Fibroblast of peridontal ligament (primary cell): ENCODE measurements at regions not wholly inside any gene's neighbourhood (a gene's known extent, or its start where the extent isn't known, plus 50 kb on each side); places are given as distances from the start of the nearest gene placed in this dataset.
"Not testable (repeated sequence)": the region's sequence is repeated elsewhere in the genome, so short reads cannot be mapped to it uniquely, and the experiment has no call there.

Experiments used
- DNase-seq: peaks from one replicate; pipeline ENCODE4 v3.0.0-alpha.2; 2010; ENCODE audit errors: extremely low read depth

DNA sequence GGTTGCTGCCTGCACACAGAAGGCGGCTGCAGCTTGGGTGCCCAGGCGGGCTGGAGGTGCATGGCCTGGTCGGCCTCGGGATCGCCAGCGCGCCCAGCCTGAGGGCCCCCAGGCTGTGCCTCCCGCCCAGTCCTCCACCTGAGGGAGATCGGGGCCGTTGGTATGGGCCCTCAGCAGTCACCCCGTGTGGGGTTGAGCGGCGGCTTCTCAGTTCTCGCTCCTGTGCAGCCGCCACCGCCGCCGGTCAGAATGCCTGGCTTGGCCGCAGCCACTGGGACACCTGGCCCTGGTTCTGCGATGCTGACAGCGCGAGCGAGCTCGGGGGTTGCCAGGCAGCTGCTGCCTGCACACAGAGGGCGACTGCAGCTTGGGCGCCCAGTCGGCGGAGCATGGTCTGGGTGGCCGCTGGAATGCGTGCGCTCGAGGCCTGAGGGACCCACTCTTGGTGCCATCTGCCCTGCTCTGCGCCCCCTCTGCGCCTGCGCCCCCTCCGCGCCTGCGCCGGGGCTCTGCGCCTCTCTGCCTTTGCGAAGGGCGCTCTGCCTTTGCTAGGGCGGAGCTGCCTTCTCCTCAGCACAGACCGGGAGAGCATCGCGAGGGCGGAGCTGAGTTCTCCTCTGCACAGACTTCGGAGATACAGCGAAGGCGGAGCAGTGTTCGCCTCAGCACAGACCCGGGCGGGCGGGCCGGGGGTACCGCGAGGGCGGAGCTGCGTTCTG, 84.6 kb upstream of the ZNG1F start:
- DNase-seq: peak; percentile 41

DNA sequence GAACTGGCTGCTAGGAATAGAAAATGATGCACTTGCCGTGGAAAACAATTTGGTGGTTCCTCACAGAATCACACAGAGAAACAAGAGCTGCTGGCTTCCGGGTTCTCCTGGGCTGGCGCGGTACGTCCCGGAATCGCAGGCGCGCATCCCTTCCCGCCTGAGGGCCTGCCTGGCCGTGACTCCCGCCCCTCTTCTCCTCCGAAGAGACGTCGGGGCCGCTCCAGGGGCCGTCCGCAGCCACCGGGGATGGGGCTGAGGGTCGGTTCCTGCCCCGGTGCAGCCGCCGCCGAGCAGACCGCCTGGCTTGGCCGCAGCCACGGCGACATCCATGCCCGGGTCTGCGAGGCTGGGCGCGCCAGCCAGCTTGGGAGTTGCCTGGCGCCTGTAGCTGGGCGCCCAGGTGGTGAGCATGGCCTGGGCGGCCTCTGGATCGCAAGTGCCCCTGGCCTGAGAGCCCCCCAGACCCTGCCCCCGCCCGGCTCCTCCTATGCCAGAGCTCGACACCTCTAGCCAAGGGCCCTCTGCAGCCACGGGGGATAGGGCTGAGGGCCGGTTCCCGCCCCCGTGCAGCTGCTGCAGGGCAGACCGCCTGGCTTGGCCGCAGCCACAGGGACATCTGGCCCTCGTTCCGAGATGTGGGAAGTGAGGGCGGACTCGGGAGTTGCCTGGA, 83.9 kb upstream of the ZNG1F start:
- not testable (repeated sequence) for DNase-seq

DNA sequence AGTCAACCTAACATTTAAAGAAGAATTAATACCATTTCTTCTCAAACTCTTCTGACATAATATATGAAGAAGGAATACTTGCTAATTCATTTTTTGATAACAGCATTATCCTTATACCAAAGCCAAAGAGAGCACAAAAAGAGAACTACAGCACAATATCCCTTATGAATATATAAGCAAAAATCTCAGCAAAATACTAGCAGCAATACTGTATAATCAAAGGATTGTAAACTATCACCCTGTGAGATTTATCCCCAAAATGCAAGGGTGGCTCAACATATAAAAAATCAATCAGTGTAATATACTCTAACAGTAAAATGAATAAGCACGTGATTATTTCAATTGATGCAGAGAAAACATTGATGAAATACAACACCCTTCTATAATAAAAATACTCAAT, 81.9 kb upstream of the ZNG1F start:
- DNase-seq: not testable (repeated sequence)

DNA sequence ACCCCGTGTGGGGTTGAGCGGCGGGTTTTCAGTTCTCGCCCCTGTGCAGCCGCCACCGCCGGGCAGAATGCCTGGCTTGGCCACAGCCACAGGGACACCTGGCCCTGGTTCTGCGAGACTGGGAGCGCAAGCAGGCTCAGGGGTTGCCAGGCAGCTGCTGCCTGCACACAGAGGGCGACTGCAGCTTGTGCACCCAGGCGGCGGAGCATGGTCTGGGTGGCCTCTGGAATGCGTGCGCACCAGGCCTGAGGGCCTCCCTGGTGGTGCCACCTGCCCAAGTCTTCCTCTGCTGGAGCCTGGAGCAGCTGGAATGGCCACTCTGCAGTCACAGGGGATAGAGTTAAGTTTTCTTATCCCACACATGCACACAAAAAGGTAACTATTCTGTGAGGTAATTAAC, 80.4 kb upstream of the ZNG1F start:
- DNase-seq: not testable (repeated sequence)

DNA sequence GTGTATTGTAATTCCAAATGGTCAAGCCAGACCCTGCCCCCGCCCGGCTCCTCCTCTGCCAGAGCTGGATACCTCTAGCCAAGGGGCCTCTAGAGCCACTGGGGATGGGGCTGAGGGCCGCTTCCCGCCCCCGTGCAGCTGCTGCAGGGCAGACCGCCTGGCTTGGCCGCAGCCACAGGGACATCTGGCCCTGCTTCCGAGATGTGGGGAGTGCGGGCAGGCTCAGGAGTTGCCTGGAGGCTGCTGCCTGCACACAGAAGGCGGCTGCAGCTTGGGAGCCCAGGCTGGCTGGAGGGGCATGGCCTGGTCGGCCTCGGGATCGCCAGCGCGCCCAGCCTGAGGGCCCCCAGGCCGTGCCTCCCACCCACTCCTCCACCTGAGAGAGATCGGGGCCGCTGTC, 79.9 kb upstream of the ZNG1F start:
- not testable (repeated sequence) for DNase-seq

DNA sequence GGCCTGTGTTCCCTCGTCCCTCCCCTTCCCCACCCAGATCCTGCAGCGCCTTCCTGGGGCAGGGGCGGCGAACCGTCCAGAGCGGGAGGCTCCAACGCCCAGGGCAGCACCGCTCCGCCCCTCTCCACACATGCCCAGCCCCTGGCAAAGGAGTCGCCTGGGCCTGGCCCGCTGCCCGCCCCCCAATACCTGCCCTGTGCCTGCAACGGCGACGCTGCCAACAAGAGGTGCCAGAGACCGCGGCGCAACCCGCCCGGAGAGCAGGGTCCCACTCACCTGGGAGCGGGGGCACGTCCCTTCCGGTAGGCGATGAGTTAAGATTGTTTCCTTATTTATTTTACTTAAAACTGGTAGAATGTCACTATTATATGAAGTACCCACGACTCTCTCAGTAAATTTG, 77.5 kb upstream of the ZNG1F start:
- not testable (repeated sequence) for DNase-seq

DNA sequence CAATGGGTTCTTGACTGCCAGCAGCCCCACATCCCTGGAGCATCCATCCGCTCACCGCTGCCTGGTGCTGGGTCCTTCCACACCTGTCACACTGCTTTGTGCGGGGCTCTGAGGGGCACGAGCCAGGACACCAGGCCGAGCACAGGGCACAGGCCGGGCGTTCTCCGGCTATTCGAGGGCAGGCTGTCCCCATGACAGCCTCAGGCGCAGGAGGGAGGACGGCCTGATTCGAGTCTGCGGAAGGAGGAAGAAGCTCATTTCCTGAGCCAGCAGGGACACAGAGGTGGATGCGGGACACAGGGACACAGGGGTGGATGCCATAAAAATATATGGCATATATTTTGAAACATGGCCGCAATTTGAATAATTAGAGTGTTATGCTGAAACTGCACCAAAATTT, 76.9 kb upstream of the ZNG1F start:
- not testable (repeated sequence) for DNase-seq

DNA sequence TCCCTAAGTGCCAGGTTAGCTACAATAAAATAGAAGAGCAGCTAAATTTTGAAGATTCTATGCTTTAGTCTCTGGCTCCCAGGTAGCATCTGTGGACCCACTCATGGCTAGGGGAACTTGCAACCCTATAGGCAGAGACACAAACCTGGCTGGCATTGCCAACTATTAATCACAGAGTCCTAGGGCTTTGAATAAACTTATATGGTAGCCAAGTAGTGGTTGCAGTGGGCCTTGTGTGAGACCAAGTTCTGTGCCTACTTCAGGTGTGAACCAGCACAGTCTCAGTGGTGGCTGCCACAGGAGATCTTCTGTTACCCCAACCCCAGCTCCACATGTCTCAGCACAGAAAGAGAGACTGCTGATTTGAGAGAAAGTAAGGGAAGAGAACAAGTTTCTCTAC, 62.9 kb upstream of the ZNG1F start:
- not testable (repeated sequence) for DNase-seq

DNA sequence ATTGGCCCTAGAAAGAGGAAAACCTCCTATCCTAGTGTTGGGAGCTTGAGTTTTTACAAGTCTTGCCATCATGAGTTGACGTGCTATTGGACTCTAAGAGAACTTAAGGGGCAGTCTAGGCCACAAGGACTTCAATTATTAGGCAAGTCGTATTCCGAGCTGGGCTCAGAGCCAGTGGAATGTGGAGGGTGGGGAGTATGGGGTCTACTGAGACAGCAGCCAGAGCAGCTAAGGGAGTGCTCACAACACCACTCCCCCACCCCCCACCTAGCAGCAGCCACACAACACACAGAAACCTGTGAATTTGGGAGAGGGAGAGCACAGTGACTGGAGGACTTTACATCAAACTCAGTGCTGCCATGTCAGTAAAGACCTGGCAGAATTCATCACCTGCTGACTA, 62.0 kb upstream of the ZNG1F start:
- not testable (repeated sequence) for DNase-seq

DNA sequence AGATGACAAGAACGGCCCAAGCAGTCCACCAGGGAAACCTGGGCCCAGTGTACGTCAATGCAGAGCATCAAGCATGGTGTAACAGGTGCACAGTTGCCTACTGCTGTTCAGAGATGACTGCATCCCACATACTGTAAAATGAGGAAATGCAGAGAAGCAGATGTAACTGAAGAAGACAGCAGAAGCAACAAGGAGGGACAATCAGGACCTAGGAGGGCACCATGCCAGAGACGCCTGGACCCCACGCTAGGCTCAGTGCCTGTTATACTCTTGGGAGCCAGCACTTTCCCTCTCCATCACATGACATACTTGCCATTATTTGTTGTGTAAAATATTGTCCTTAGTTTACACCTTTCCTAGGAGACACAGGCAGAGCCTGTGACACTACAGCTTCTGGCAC, 57.6 kb upstream of the ZNG1F start:
- DNase-seq: not testable (repeated sequence)
